ENCODE measurements at regions not wholly inside any gene's neighbourhood (a gene's known extent, or its start where the extent isn't known, plus 50 kb on each side); places are given as distances from the start of the nearest gene placed in this dataset.

GRCh38 chrX:9147086-9147485, 113.2 kb upstream of the FAM9B start:
- TF ChIP-seq, protein P1, sequence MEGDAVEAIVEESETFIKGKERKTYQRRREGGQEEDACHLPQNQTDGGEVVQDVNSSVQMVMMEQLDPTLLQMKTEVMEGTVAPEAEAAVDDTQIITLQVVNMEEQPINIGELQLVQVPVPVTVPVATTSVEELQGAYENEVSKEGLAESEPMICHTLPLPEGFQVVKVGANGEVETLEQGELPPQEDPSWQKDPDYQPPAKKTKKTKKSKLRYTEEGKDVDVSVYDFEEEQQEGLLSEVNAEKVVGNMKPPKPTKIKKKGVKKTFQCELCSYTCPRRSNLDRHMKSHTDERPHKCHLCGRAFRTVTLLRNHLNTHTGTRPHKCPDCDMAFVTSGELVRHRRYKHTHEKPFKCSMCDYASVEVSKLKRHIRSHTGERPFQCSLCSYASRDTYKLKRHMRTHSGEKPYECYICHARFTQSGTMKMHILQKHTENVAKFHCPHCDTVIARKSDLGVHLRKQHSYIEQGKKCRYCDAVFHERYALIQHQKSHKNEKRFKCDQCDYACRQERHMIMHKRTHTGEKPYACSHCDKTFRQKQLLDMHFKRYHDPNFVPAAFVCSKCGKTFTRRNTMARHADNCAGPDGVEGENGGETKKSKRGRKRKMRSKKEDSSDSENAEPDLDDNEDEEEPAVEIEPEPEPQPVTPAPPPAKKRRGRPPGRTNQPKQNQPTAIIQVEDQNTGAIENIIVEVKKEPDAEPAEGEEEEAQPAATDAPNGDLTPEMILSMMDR (IDR thresholded peaks at IDR 0.05; ENCODE audit: insufficient read depth, low read length, poor library complexity, severe bottlenecking), result no peak
- TF ChIP-seq EZH2phosphoT487 (conservative IDR thresholded peaks at IDR 0.05; ENCODE audit: low read length), result no peak

Measured in SU-DHL-6 (cell line).